Epithelial cell of esophagus (primary cell): ENCODE measurements at regions not wholly inside any gene's neighbourhood (a gene's known extent, or its start where the extent isn't known, plus 50 kb on each side); places are given as distances from the start of the nearest gene placed in this dataset.
A peak's percentile ranks its signal among the peaks of the same experiment; 100 is the strongest.

ENCODE experiments used
- DNase-seq: peaks from one replicate; pipeline ENCODE4 v3.0.0; 2010; ENCODE audit warnings: low read depth
- H3K4me3 ChIP-seq: 2 replicates; pipeline ENCODE4 v1.5.1; 2011; ENCODE audit warnings: mild to moderate bottlenecking, low read length, control low read depth
- TF ChIP-seq, protein P1 (sequence below): IDR thresholded peaks from 2 replicates; pipeline ENCODE4 v1.5.1; 2011; ENCODE audit warnings: low read depth, mild to moderate bottlenecking, low read length, control low read depth, inconsistent platforms; ENCODE audit not compliant: insufficient read depth; ENCODE audit errors: missing control alignments

DNA sequence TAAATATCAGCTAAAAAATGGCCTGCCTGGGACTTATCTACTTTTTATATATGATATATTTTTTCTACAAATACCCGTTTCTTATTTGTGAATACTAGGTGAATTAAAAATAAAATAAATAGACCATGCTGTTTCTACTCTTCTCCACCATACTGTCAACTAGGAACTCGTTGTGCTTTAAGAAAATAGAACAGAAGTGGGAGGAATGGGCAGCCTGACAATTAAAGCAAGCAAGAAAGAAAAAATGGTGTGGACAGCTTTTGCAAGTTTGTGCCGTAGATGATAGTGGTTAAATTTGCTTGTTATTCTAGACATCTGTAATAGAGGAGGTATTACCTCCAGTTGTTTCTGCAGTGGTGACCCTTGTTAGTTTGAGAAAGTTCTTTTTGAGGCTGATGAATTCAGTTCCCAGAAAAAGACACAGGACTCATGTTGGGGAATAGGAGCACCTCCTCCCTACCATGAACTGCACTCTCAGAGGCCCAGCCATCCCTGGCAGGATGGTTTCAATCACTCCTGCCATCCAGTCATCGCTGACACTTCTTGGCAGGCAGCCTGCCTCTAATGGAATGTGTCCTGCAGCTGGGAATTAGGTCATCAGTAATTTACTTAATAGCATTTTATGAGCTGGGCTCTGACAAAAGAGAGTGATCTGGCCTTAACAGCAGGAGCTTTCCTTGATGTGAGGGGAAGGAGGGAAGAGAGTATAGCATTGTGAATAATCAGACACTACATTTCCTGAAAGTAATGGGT is 105.0 kb upstream of the GAP43 start:
- no peak overlapping the region for H3K4me3 ChIP-seq
- TF ChIP-seq, protein P1, sequence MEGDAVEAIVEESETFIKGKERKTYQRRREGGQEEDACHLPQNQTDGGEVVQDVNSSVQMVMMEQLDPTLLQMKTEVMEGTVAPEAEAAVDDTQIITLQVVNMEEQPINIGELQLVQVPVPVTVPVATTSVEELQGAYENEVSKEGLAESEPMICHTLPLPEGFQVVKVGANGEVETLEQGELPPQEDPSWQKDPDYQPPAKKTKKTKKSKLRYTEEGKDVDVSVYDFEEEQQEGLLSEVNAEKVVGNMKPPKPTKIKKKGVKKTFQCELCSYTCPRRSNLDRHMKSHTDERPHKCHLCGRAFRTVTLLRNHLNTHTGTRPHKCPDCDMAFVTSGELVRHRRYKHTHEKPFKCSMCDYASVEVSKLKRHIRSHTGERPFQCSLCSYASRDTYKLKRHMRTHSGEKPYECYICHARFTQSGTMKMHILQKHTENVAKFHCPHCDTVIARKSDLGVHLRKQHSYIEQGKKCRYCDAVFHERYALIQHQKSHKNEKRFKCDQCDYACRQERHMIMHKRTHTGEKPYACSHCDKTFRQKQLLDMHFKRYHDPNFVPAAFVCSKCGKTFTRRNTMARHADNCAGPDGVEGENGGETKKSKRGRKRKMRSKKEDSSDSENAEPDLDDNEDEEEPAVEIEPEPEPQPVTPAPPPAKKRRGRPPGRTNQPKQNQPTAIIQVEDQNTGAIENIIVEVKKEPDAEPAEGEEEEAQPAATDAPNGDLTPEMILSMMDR = no peak
- peak; percentile 92 for DNase-seq

DNA sequence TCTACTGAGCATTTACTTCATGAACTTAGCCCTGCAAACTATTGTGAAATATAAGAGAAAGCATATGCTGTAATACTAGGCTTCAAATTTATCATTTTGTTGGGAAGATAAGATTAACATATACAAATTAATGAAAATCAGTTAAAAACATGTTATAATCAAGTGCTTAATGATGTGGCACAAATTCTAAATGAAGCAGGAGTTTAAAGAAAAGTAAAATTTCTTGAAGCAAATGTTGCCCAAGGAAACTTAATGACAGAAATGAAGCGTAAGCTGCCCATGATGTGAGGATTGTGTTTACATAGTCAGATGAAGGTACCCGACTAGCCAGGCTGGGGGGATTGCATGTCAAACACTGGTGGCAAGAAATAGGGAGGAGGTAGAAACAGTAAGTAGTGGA is 103.1 kb upstream of the GAP43 start:
- TF ChIP-seq, protein P1 = no peak
- DNase-seq = no peak
- H3K4me3 ChIP-seq = no peak overlapping the region

DNA sequence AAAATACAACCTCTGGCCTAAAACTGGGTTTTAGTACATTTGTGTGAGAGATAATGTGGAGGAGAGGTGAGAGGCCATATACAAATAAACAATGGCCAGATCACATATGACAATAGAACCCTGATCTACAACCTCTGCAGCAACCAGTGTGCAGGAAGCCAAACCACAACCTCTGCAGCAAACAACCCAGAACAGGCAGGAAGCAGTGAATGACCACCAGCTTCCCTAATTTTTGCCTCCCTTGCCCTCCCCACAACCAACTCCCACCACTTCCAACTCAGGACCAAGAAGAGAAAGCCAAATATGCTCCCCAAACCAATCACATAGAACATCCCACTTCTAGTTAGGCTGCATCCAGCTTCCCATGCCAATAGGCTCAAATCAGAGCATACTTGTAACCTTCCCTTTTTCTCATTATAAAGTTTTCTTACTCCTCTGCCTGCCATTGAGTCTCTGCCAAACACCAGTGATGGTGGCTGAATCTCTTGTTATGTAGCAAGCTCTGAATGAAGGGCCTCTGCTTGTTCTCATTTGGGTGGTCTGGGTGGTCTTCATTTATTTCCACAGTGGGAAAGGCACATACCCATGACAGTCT is 102.6 kb upstream of the GAP43 start:
- H3K4me3 ChIP-seq = no peak overlapping the region
- DNase-seq = no peak
- TF ChIP-seq, protein P1 = no peak

DNA sequence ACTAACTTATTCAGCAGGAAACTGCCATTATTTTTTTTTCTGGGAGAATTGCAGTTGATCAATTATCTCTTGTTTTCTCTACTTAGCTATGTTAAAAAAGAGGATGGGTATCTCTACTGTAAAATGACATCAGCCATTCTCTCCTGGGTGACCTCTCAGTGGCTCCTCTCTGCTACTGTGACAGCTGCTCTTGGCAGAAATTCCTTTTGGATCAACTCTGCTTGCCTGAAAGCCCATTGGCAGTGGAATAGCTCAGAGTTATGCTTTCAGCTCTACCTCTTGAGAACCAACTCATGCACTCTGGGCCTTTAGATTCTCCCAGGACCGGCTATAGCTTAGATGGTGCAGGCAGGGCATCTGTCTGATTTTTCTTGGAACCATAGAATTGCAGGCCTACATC is 99.9 kb upstream of the GAP43 start:
- TF ChIP-seq, protein P1 = no peak
- no peak for DNase-seq
- H3K4me3 ChIP-seq = no peak overlapping the region

DNA sequence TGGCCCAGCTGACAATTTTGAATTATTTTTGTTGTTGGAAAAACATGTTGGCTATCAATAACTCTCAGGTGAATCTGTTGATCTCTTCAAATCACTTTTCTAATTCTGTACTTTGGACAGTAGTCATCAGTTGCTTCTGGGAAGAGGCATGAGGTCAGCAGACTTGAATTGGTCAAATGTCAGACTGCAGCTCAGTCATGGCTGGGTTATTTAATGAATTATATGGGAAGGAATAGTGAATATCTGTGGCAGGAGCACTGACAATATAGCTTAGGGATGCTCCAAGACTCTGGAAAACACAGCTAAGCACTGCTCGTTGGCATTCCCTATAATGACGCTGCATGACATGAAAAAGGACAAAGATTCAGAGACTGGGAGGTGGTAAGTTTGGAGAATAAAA is 98.8 kb upstream of the GAP43 start:
- no peak for DNase-seq
- TF ChIP-seq, protein P1 = no peak

DNA sequence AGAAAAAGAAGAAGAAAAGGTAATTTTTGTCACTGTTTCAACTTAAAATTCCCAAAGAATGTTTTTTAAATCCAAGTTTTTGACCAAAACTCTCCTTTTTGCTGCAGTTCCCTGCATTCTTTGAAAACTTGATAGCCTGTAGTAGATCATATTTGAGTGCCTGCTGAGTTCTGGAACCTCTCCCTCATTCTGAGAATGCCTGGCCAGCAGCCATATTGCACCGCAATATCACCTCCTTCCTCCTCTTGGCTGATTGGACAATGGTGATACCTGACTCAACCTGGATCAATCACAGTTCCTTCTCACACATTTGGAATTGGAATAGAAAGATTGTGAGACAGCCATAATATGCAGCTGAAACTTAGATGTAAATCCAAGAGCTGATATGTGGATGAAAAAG is 97.6 kb upstream of the GAP43 start:
- H3K4me3 ChIP-seq = no peak overlapping the region
- TF ChIP-seq, protein P1 = no peak
- no peak for DNase-seq

More for the DNA sequence above, 98.8 kb upstream of the GAP43 start:
- no peak overlapping the region for H3K4me3 ChIP-seq

DNA sequence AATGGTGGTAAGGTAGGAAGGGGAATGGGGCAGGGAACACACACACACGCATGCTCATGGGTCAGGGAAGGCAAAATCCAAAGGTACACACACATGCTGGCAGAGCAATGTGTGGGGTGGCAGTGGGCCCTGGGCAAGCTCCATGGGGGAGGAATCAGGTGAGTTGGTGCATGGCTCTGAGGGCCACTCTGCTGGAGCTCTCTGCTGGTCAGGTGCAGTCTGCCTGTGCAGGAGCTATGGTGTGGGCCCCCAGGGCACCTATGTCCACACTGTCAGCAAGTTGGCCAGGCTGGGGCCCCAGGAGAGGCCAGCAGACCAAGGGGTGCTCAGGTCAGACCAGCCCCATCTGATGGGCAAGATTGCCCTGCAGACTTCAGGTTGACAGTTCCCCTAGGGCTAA is 90.1 kb upstream of the GAP43 start:
- TF ChIP-seq, protein P1 = no peak
- no peak for DNase-seq
- H3K4me3 ChIP-seq = no peak overlapping the region
